T-helper 1 cell treated with Interleukin-12 subunit alpha and Interleukin-12 subunit beta and Interleukin-4 antibody, amounts not matched to agents 30 ng/mL and 1 ng/mL, for 36 hours (primary cell): ENCODE measurements at regions not wholly inside any gene's neighbourhood (a gene's known extent, or its start where the extent isn't known, plus 50 kb on each side); places are given as distances from the start of the nearest gene placed in this dataset.
"Not testable (repeated sequence)": the region's sequence is repeated elsewhere in the genome, so short reads cannot be mapped to it uniquely, and the experiment has no call there.

Source experiments
- intact Hi-C: fragments of 100-400 bp; cut with micrococcal nuclease; formaldehyde crosslinking; loops from one replicate; pipeline ENCODE4 v1.15.1; 2024

DNA sequence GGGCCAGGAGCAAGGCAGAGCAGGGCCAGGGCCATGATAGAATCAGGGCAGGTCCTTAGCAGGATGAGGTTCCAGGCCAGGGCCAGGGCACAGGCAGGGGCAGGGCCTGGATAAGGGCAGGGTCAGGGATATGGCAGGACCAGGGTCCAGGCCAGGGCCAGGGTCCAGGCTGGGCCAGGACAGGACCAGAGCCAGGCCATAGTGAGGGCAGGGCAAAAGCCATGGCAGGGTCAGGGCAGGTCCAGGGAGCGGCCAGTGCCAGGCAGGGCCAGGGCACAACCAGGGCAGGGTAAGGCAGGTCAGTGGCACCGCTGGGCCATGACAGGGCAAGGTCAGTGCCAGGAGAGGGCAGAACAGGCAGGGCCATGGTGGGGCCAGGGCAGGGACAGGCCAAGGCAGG lies 152.2 kb downstream of the LIPI start:
- intact Hi-C loops: no loop called here

DNA sequence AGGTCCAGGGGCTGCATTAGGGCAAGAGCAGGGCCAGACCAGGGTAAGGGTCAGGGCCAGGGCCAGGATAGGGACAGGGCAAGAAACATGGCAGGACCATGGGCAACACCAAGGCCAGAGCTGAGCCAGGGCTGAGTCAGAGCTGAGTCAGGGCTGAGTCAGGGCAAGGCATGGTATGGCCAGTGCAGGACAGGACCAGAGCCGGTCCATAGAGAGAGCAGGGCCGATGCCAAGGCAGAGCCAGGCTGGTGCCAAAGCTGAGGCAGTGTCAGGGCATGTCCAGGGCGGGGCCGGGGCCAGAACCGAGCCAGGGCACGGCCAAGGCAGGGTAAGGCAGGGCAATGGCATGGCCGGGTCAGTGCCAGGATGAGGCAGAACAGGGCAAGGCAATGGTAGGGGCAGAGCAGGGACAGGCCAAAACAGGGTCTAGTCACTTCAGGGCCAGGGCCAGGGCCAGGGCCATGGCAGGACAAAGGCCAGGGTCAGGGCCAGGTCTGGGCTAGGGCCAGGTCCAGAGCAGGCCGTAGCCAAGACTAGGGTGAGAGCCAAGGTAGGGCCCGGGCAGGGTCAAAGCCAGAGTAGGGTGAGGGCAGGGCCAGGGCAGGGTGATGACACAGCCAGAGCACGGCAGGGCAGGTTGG lies 152.8 kb downstream of the LIPI start:
- intact Hi-C loops: not testable (repeated sequence)

DNA sequence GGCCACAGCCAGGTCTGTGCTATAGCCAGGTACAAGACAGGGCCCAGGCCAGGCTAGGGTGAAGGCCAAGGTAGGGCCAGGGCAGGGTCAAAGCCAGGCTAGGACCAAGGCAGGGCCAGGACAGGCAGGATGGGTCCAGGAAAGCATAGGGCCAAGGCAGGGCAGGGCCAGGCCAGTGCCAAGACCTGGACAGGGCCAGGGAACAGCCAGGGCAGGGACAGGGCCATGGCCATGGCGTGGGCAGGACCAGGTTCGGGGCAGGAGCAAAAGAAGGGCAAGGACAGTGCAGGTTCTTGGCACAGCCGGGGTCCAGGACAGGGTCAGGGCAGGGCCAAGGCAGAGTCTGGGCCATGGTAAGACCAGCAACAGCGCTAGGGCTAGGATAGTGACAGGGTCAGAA lies 153.4 kb downstream of the LIPI start:
- intact Hi-C loops: no loop called here

DNA sequence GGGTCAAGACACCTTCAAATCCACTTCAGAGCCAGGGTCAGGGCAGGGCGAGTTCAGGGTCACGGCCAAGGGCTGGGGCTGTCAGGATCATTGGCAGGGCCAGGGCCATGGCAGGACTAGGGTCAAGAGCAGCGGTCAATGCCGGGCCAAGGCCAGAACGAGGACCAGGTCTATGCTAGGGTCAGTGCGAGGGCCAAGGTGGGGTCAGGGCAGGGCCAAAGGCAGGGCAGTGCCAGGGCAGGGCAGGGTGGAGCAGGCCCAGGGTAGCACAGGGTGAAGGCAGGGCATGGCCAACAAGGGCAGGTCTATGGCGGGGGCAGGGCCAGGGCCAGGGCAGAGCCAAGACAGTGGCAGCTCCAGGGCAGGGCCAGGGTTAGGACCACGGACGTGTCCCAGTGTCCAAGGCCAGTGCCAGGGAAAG lies 154.0 kb downstream of the LIPI start:
- intact Hi-C loops: no loop called here

DNA sequence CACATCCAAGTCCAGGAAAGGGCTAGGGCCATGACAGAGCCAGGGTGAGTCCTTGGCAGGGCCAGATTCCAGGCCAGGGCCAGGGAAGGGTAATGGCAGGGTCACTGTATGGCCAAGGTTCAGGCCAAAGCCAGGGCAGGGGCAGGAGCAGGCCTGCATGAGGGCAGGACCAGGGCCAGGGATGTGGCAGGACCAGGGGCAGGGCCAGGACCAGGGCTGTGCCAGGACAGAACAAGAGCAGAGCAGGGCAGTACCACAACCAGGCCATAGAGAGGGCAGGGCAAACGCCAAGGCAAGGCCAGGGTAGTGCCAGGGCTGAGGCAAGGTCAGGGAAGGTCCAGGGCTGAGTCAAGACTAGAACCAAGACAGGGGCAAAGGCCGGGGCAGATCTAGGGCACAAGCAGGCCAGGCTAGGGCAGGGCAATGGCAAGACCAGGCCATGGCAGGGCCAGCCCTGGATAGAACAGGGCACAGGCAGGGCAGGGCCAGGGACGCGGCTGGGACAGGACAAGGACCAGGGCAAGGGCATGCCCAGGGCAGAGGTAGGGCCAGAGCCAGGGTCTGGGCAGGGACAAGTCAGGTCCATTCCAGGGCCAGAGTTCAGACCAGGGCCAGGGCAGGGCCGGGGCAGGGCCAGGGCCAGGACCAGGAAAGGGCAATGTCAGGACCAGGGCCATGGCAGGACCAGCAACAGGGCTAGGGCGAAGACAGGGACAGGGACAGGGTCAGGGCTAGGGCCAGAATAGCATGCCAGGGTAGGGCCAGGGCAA lies 154.8 kb downstream of the LIPI start:
- intact Hi-C loops: not testable (repeated sequence)

DNA sequence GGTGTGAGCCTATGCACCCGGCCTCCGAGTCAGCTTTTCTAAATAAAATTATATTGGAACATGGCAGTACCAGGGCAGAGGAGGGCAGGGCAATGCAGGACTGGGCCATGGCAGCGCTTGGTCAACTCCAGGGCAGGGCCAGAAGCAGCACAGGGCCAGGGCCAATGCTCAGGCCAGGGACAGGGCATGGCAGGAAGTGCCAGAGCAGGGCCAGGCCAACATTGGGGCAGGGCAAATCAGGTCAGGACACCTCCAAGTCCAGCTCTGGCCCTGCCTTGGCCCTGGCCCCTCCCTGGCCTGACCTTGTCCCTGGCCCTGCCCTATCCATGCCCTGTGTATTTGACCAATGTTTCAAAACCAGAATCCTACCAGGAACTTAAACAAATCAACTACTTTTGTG lies 156.1 kb downstream of the LIPI start:
- intact Hi-C loops: no loop called here

DNA sequence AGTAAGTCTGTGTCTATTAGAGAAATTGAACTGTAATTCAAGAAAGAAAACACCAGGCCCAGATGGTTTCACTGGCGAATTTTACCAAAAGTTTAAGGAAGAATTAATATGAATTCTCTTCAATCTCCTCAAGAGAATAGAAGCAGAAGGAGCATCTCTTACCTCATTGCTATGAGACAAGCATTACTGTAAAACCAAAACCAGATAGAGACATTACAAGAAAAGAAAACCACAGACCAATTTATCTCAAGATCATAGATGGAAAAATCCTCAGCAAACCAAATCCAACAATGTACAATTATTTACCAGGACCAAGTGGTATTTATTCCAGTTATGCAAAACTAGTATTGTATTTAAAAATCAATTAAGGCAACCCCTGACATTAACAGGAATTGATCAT lies 160.6 kb downstream of the LIPI start:
- intact Hi-C loops: no loop called here

DNA sequence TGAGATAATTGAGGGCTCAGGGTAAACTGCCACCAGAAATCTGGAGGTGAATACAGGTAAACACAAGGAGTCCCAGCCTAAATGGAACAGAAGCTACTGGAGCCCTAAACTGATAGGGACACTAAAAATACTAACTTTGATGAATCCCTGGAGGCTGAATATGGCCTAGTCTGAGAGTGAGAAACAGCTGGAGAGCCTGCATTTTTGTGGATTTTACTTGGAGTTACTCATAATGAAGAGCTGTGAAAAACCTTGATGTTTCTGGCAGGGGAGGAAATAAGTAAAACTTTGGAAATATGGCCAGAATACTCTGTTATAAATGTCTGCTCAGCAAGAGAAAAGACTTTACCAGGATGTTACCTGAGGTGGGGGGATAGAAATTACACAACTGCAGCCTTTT lies 164.4 kb downstream of the LIPI start:
- intact Hi-C loops: no loop called here

DNA sequence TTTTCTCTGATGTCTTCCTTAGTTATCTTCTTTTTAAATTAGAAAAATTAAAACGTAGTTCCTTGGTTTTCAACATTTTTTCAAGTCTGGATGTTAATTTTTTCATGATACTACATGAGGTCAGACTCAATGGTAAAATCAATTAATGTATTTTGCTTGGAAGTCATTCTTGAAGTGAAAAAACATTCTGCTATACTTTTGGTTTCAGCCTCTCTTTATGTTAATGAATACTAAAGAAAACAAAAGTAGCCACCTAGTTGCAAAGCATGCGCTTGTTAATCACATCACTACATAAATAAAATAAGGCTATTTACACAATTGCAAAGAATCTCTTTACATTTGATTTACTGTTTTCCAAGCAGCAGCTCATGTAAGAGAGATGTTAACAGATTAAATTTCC lies 170.4 kb downstream of the LIPI start:
- intact Hi-C loops: no loop called here

DNA sequence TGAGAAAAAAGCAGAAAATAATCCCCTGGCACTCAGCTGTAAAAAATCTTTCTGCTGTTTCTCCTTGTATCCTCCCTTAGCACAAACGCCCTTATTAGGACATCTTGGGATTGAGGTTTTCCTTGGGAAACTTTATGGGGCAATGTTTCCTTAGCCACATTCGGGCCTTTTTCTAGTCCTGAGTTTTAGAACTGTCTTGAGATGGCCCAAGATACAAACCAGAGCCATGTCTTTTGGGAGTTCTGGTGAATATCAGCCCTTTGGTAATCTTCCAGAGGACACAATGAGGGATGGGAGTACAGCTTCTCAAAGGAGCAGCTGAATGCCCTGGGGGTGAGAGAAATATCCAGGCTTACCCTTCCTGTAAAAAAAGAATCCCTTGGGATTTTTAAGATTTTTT lies 182.1 kb downstream of the LIPI start:
- intact Hi-C loops: loop anchor here (5.0 to 10.0 kb wide), 3 partner anchors 56 to 189 kb away; partner anchors contain the start of gene RBM11

DNA sequence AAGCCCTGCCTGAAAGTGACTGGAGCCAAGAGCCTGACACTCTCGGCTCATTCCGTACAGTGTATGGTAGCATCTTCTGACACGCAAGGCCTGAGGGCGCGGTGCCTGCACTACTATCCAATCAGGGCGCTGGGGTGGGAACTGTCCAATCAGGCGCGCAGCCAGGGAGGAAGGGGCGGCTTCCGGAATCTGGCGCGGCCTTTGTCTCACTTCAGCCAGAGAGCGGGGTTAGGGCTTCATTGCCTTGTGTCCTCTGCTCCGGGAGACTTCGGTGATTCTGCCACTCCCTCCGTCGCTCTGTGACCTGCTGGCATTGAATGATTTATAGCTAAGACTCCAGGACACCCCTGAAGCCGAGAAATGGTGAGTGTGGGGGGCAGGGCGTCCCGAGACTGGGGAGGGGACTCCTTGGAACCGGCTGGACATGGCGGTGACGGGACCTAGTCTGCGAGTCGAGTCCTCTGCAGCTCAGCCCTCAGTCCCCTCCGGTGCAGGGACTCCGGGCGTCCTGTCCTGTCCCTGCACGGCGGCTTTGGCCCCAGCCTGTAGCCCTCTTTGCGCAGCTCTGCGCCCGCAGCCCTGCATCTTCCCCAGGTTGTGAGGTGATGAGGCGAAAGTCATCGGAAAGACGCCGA lies 183.4 kb downstream of the LIPI start:
- intact Hi-C loops: loop anchor here (2.0 to 10.0 kb wide), 4 partner anchors 57 to 355 kb away; partner anchors contain the start of genes HSPA13 and RBM11

DNA sequence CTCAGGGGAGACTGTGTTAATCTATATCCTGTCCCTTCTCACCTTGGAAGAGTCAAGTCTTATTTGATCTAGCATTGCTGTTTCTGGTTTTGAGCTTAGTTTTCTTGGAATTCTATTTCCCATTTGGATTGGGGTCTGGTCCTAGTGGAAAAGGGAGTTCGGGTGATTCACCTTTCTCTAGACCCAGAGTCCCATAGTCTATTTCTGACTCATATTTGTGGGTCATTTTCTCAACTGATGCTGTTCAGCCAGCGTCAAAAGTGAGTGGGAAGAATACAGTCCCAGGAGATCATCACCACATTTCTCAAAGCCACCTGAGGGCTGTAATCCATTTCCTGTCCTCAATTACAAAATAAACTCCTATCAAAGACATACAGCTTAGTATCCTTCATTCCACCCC lies 190.6 kb downstream of the LIPI start:
- intact Hi-C loops: loop anchor here (10.0 kb wide), 1 partner anchor 65 kb away; no protein-coding TSS in a partner anchor

DNA sequence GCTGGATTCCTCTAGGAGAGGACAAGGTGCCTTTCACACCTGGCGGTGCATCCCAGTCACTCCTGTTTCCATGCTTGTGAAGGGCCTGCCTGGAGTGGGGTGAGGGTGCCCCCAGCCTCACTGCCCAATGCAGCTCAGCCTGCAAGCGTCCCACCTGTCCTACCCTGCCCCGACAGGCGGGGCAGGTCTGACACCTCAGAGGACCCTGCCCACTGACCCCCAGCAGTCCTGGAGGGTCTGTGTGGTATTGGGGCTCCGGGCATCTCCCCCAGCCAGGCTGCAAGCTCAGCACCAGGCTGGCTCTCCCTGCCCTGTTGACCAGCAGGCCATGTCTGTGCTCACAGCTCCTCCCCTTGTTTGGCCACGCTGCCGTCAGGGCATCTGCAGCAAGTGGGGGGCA lies 194.9 kb downstream of the LIPI start:
- intact Hi-C loops: not testable (repeated sequence)

DNA sequence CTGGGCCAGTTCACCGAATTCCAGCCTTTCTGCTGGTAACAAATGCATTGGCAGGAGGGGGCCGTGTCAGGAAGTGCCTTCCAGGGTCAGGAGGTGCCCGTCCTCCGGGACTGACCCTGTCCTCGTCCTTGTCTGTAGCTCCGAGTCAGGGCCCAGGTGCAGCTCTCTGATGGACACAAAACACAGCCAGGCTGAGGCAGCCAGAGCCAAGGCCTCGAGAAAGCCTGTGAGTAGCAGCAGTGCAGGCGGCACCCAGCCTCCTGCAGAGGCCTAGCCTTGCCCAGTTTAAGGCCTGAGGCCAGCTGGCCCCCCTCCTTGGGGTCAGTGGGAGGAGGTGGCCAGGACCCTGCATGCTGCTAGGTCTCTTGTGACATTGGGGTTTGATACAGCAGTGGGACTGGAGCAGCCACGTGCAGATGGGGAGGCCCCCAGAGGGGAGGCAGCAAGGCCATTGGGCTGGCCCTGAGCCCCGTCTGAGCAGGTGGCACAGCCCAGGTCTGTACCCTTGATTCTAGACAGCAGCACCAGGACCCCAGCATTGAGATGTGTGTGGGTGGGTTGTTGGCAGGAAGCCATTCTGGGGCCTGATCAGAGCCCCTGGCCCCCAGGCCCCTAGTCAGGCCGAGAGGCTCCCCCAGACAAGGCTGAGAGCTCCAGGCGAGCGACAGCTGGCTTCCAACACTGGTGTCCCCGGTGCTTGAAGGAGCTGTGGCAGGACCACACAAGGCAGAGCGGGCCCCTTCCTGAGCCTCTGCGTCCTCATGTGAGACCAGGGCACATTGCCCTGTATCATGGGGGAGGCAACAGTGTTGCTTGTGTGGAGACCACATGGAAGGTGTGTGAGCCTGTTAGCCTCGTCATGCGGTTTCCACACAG lies 196.9 kb downstream of the LIPI start:
- intact Hi-C loops: not testable (repeated sequence)

DNA sequence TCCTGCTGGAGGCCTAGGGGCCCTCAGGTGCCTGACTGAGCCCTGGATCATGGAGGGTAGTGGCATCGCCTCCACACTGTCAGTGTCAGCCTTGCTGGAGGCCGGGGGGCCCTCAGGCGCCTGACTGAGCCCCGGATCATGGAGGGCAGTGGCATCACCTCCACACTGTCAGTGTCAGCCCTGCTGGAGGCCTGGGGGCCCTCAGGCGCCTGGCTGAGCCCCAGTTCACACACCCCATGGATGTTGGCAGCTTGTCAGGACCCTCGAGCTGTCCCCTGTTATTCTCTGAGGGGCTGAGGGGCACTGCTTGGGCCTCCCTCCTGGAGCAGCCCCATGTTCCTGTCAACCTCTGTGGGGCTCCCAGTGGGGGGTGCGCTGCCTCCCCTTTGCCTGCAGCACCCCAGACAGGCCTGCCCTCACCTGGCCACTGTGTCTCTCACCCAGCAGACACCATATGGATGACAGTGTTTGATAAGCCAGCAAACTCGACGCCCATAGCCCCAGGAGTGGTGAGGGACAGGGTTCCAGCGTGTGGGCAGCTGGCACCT lies 197.6 kb downstream of the LIPI start:
- intact Hi-C loops: no loop called here

DNA sequence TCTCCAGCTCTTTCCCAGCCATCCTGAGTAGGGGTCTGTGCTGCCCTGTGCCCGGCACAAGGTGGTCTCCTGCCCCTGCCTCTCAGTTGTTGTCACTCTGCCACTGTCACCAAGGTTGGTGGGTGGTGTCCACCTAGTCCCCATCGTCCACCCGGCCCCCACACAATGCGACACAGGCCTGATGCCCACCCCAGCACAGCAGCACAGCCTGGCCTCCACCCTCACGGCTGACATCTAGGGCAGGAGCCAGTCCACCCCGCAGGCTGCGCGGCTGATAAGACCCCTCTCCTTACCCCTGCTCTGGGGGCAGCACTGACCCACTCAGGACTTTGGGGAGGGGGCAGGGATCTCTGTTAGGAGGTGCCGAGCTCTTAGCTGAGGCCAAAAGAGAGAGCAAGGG lies 198.3 kb downstream of the LIPI start:
- intact Hi-C loops: no loop called here

DNA sequence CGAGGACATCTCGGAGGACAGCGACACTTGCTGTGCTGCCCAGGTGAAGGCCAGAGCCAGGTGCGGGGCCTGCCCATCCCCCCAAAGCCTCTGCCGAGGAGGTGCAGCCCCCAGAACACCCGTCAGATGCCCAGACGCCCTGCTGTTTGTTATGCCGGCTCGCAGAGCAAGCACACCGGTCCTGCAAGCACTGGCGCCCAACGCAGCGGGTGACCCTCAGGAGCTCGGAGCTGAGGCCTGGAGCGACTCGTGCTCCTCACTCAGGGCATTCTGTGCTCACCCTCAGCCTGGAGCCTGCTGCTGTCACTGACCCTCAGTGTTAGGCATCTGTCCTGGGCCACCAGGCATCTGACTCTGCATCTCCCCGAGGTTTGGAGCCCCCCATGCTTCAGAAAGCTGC lies 199.0 kb downstream of the LIPI start:
- intact Hi-C loops: not testable (repeated sequence)

DNA sequence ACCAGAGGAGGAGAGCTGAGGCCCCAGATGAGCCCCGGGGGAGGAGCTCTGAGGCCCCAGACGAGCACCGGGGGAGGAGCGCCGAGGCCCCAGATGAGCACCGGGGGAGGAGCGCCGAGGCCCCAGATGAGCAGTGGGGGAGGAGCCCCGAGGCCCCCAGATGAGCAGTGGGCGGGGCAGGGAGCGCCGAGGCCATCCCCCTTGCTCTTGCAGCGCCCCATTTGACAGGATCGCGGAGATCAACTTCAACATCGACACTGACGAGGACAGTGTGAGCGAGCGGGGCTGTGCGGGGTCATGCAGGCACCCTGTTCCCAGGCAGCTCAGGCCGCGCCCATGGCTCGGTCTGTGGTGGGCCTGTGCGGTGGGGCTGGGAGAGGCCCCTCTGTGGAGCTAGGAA lies 199.6 kb downstream of the LIPI start:
- intact Hi-C loops: not testable (repeated sequence)

DNA sequence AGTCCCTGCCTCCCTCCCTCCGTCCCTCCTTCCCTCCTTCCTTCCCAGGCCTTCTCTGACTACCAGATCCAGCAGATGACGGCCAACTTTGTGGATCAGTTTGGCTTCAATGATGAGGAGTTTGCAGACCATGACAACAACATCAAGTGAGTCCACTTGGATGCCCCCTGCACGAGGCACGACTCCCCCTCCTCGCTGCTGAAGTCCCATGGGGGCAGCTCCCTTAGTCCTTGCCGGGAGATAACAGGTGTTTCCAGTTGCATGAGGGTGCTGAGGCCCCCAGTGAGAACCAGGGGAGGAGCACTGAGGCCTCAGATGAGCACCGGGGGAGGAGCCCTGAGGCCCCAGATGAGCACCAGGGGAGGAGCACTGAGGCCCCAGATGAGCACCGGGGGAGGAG lies 200.0 kb downstream of the LIPI start:
- intact Hi-C loops: no loop called here

DNA sequence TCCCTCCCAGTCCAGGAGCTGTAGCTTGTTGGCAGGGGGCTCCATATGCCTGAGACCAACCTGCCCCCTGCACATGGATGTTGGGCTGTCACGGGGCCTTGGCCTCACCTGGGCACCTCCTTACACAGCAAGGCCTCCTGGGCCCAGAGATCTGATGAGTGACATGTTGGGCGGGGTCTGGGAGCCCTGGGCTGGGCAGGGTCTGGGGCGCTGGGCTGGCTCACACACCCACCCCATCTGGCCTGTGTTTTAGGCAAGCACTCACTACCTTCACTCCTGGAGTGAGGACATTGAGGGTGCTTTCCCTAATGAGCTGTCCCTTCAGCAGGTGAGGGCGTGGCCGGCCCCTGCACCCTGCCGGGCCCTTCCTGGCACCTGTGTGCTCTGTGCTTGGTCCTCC lies 200.8 kb downstream of the LIPI start:
- intact Hi-C loops: not testable (repeated sequence)
